ENCODE measurements at regions not wholly inside any gene's neighbourhood (a gene's known extent, or its start where the extent isn't known, plus 50 kb on each side); places are given as distances from the start of the nearest gene placed in this dataset.
"Not testable (repeated sequence)": the region's sequence is repeated elsewhere in the genome, so short reads cannot be mapped to it uniquely, and the experiment has no call there.

DNA sequence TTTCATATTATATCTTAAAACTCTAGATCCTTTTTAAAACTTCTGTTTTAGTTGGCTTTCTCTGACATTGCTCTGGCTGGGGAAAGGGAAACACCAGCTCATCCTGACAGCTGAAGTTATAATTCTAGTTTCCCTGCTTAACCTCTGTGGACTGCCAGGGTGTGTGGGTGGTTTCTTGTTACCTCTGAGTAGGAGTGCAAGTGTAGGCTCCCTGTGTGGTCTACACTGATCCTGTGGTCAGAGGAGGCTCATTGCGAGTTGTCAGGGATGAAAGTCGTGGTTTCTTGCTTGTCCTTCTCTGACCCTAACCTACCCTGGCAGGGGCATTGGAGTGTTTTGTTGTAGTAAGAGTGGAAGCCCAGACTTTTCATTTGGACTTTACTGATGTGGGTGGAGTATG is 221.0 kb downstream of the UTP18 start:
- Histone ChIP-seq H3K4me2 (ENCODE audit: control insufficient read depth, extremely low read depth, insufficient read depth, low read depth, low read length) (no peak overlapping the region), H3K27ac (ENCODE audit: control insufficient read depth, insufficient read depth, low read length) (no peak overlapping the region), H2AFZ (ENCODE audit: control insufficient read depth, low read length) (no peak overlapping the region), H3K27me3 (ENCODE audit: control insufficient read depth, extremely low read depth, insufficient read depth, low read length) (no peaks in the 10 kb centered on the region), H3K36me3 (ENCODE audit: control insufficient read depth in 2 of 2, extremely low read depth in 1 of 2, insufficient read depth in 2 of 2, low read length in 2 of 2) (no peaks in the 10 kb centered on the region), H3K4me1 (ENCODE audit: control insufficient read depth, extremely low read depth, insufficient read depth, low read length) (no peaks in the 10 kb centered on the region), H3K4me3 (ENCODE audit: control insufficient read depth in 2 of 3, extremely low read depth in 1 of 3, insufficient read depth in 2 of 3, low read depth in 1 of 3, low read length in 3 of 3) (no peak overlapping the region), H3K9me1 (ENCODE audit: control insufficient read depth, extremely low read depth, insufficient read depth, low read length) (no peaks in the 10 kb centered on the region), H3K9ac (ENCODE audit: control insufficient read depth, extremely low read depth, insufficient read depth, low read length) (no peak overlapping the region), H3K9me3 (ENCODE audit: control insufficient read depth, low read depth, low read length) (no peaks in the 10 kb centered on the region), H3K79me2 (ENCODE audit: control insufficient read depth, insufficient read depth, low read length) (no peaks in the 10 kb centered on the region), H4K20me1 (ENCODE audit: control insufficient read depth, extremely low read depth, insufficient read depth, low read length) (no peaks in the 10 kb centered on the region)
- FAIRE-seq (no peak), DNase-seq (ENCODE audit: low read depth, low spot score) (no peak)
- dilution Hi-C loops (cut with MboI; ENCODE audit: extremely low pct_ligation_motif_present, low sequenced_read_pairs) = no loop called here
- TF ChIP-seq, protein P1, sequence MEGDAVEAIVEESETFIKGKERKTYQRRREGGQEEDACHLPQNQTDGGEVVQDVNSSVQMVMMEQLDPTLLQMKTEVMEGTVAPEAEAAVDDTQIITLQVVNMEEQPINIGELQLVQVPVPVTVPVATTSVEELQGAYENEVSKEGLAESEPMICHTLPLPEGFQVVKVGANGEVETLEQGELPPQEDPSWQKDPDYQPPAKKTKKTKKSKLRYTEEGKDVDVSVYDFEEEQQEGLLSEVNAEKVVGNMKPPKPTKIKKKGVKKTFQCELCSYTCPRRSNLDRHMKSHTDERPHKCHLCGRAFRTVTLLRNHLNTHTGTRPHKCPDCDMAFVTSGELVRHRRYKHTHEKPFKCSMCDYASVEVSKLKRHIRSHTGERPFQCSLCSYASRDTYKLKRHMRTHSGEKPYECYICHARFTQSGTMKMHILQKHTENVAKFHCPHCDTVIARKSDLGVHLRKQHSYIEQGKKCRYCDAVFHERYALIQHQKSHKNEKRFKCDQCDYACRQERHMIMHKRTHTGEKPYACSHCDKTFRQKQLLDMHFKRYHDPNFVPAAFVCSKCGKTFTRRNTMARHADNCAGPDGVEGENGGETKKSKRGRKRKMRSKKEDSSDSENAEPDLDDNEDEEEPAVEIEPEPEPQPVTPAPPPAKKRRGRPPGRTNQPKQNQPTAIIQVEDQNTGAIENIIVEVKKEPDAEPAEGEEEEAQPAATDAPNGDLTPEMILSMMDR (optimal IDR thresholded peaks at IDR 0.05 in 1 of 3, IDR thresholded peaks at IDR 0.05 in 1 of 3, conservative IDR thresholded peaks at IDR 0.05 in 1 of 3; ENCODE audit: extremely low read depth in 1 of 3, insufficient read depth in 2 of 3, low read length in 3 of 3) = no peak
- TF ChIP-seq EZH2 (IDR thresholded peaks at IDR 0.05; ENCODE audit: low read length) = no peak

DNA sequence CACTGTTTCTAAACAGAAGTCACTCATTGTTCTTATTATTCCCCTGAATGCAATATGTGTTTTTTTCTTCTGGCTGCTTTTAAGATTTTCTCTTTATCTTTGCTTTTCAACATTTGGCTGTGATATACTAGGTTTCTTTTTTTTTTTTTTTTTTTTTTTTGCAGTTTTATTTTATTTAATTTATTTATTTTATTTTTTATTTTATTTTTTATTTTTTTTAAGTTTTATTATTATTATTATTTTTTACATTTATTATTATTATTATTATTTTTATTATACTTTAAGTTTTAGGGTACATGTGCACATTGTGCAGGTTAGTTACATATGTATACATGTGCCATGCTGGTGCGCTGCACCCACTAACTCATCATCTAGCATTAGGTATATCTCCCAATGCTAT is 221.9 kb downstream of the UTP18 start:
- FAIRE-seq; H3K79me2 ChIP-seq (ENCODE audit: control insufficient read depth, insufficient read depth, low read length); dilution Hi-C loops (cut with MboI; ENCODE audit: extremely low pct_ligation_motif_present, low sequenced_read_pairs); H3K4me3 ChIP-seq (ENCODE audit: control insufficient read depth in 2 of 3, extremely low read depth in 1 of 3, insufficient read depth in 2 of 3, low read depth in 1 of 3, low read length in 3 of 3); H3K36me3 ChIP-seq (ENCODE audit: control insufficient read depth in 2 of 2, extremely low read depth in 1 of 2, insufficient read depth in 2 of 2, low read length in 2 of 2); DNase-seq (ENCODE audit: low read depth, low spot score); H3K4me1 ChIP-seq (ENCODE audit: control insufficient read depth, extremely low read depth, insufficient read depth, low read length); H2AFZ ChIP-seq (ENCODE audit: control insufficient read depth, low read length); H3K27me3 ChIP-seq (ENCODE audit: control insufficient read depth, extremely low read depth, insufficient read depth, low read length); H4K20me1 ChIP-seq (ENCODE audit: control insufficient read depth, extremely low read depth, insufficient read depth, low read length); H3K9me1 ChIP-seq (ENCODE audit: control insufficient read depth, extremely low read depth, insufficient read depth, low read length); H3K9ac ChIP-seq (ENCODE audit: control insufficient read depth, extremely low read depth, insufficient read depth, low read length); H3K27ac ChIP-seq (ENCODE audit: control insufficient read depth, insufficient read depth, low read length); H3K4me2 ChIP-seq (ENCODE audit: control insufficient read depth, extremely low read depth, insufficient read depth, low read depth, low read length); H3K9me3 ChIP-seq (ENCODE audit: control insufficient read depth, low read depth, low read length): not testable (repeated sequence)

DNA sequence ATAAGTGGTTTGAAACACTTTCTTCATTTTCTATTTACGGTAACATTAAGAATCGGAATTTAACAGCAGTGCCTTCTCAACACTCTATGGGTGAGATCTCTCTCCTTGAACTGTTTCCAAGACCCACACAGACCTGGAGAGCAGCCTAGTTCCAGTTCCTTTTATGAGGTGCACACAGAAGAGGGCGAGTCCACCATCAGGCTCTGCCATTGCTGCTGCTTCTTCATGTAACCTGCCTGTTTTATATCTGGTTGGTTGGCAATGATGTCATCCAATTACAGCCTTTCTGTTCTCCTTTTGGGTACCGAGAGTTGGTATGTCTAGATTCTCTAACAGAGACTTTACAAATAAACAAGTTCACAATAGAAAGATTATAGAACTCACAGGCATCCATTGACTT is 225.7 kb downstream of the UTP18 start:
- H3K9me3 ChIP-seq (ENCODE audit: control insufficient read depth, low read depth, low read length) = no peaks in the 10 kb centered on the region
- no peaks in the 10 kb centered on the region for H3K79me2 ChIP-seq (ENCODE audit: control insufficient read depth, insufficient read depth, low read length)
- H3K27me3 ChIP-seq (ENCODE audit: control insufficient read depth, extremely low read depth, insufficient read depth, low read length) = no peaks in the 10 kb centered on the region
- no peaks in the 10 kb centered on the region for H3K4me1 ChIP-seq (ENCODE audit: control insufficient read depth, extremely low read depth, insufficient read depth, low read length)
- TF ChIP-seq, protein P1 (optimal IDR thresholded peaks at IDR 0.05 in 1 of 3, IDR thresholded peaks at IDR 0.05 in 1 of 3, conservative IDR thresholded peaks at IDR 0.05 in 1 of 3; ENCODE audit: extremely low read depth in 1 of 3, insufficient read depth in 2 of 3, low read length in 3 of 3) = no peak
- TF ChIP-seq EZH2 (IDR thresholded peaks at IDR 0.05; ENCODE audit: low read length) = no peak
- dilution Hi-C loops (cut with MboI; ENCODE audit: extremely low pct_ligation_motif_present, low sequenced_read_pairs) = no loop called here
- no peak overlapping the region for H2AFZ ChIP-seq (ENCODE audit: control insufficient read depth, low read length)
- no peak overlapping the region for H3K9ac ChIP-seq (ENCODE audit: control insufficient read depth, extremely low read depth, insufficient read depth, low read length)
- H3K36me3 ChIP-seq (ENCODE audit: control insufficient read depth in 2 of 2, extremely low read depth in 1 of 2, insufficient read depth in 2 of 2, low read length in 2 of 2) = no peaks in the 10 kb centered on the region
- no peaks in the 10 kb centered on the region for H3K9me1 ChIP-seq (ENCODE audit: control insufficient read depth, extremely low read depth, insufficient read depth, low read length)
- H3K4me3 ChIP-seq (ENCODE audit: control insufficient read depth in 2 of 3, extremely low read depth in 1 of 3, insufficient read depth in 2 of 3, low read depth in 1 of 3, low read length in 3 of 3) = no peak overlapping the region
- no peak overlapping the region for H3K27ac ChIP-seq (ENCODE audit: control insufficient read depth, insufficient read depth, low read length)
- no peak overlapping the region for H3K4me2 ChIP-seq (ENCODE audit: control insufficient read depth, extremely low read depth, insufficient read depth, low read depth, low read length)
- H4K20me1 ChIP-seq (ENCODE audit: control insufficient read depth, extremely low read depth, insufficient read depth, low read length) = no peaks in the 10 kb centered on the region
- no peak for FAIRE-seq
- no peak for DNase-seq (ENCODE audit: low read depth, low spot score)
